ENCODE measurements at regions not wholly inside any gene's neighbourhood (a gene's known extent, or its start where the extent isn't known, plus 50 kb on each side); places are given as distances from the start of the nearest gene placed in this dataset.

DNA sequence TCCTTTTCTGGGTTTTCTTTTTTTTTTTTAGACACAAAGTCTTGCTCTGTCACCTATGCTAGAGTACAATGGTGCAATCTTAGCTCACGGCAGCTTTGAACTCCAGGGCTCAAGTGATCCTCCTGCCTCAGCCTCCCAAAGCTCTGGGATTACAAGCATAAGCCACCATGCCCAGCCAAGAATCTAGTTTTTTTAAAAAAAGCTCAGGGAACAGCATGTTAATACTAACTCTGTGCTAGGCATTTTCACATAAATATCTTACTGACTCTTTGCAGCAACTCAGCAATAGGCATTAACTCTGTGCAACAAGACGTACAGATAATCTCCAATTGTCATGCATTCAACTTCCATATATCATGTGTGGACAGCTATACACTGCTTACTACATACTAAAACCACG lies 97.4 kb downstream of the LLPH start:
- no peak for TF ChIP-seq POLR2A (IDR thresholded peaks at IDR 0.05; ENCODE audit: low read depth, low read length)
- no peak for TF ChIP-seq TAF1 (IDR thresholded peaks at IDR 0.05; ENCODE audit: borderline replicate concordance, low read depth, low read length)

All from GM12892 (cell line).